Endothelial cell of umbilical vein (primary cell): ENCODE measurements at regions not wholly inside any gene's neighbourhood (a gene's known extent, or its start where the extent isn't known, plus 50 kb on each side); places are given as distances from the start of the nearest gene placed in this dataset.

Experiments used
- BruUV-seq: library from RNA; stranded (reverse); fragments of 400-500 nt; replicated peaks from 2 replicates; lab custom pipeline; 2021; lab: Mats Ljungman, UMichigan
- CTCF ChIA-PET: fragments of 300-600, 350-600 bp; sonication (Branson Sonifier 250); formaldehyde crosslinking; loops from one replicate; lab custom pipeline; 2021; ENCODE audit warnings: antibody characterized with exemption, inconsistent platforms; lab: Charles Lee
- POLR2A ChIA-PET: fragments of 300-600, 350-600 bp; sonication (Branson Sonifier 250); formaldehyde crosslinking; loops from one replicate; lab custom pipeline; 2021; ENCODE audit warnings: antibody characterized with exemption, inconsistent platforms; lab: Charles Lee
- DNase-seq: peaks from one replicate; pipeline ENCODE4 v3.0.0-alpha.2; 2011; ENCODE audit warnings: low read depth, low spot score
- FAIRE-seq: peaks from 2 replicates; lab custom pipeline; 2011; peaks lifted over from hg19 to GRCh38; lab: Jason Lieb, UNC
- H2AFZ ChIP-seq: 2 replicates; pipeline ENCODE4 v1.6.0; 2012; ENCODE audit warnings: low read depth, low read length, control low read depth, inconsistent platforms
- H3K27ac ChIP-seq: 2 replicates; pipeline ENCODE4 v1.5.1; 2011; ENCODE audit warnings: low read depth, mild to moderate bottlenecking, control low read depth, low read length, moderate library complexity; ENCODE audit not compliant: insufficient read depth
- H3K27me3 ChIP-seq, 2 experiments: 2 replicates each; pipeline versions ENCODE4 v1.6.0 to v1.6.1; 2011; ENCODE audit warnings: low read length in 2 of 2, mixed read lengths in 1 of 2; ENCODE audit not compliant: control insufficient read depth in 2 of 2, insufficient read depth in 2 of 2
- H3K36me3 ChIP-seq, 2 experiments: 2 replicates in 1 of 2; 3 replicates in 1 of 2; pipeline ENCODE4 v1.5.1; 2011; ENCODE audit warnings: low read length in 2 of 2, mild to moderate bottlenecking in 1 of 2, moderate library complexity in 1 of 2; ENCODE audit not compliant: control insufficient read depth in 2 of 2, insufficient read depth in 2 of 2; ENCODE audit errors: extremely low read depth in 1 of 2
- H3K4me1 ChIP-seq: 3 replicates; pipeline ENCODE4 v1.5.1; 2011; ENCODE audit warnings: mild to moderate bottlenecking, low read length; ENCODE audit not compliant: control insufficient read depth, insufficient read depth; ENCODE audit errors: extremely low read depth
- H3K4me2 ChIP-seq: 2 replicates; pipeline ENCODE4 v1.6.1; 2011; ENCODE audit warnings: low read length, control low read depth, mixed read lengths; ENCODE audit not compliant: insufficient read depth
- H3K4me3 ChIP-seq, 3 experiments: fragments of 200-600 bp in 1 of 3; sonication (generic), shearing (Covaris generic) in 1 of 3; replicated peaks in 1 of 3; 2 replicates each; pipeline ENCODE4 v1.5.1; 2011 to 2016; ENCODE audit warnings: control low read depth in 3 of 3, low read length in 3 of 3, mild to moderate bottlenecking in 2 of 3, inconsistent platforms in 1 of 3, low read depth in 1 of 3, moderate library complexity in 1 of 3; ENCODE audit not compliant: insufficient read depth in 1 of 3
- H3K79me2 ChIP-seq: 2 replicates; pipeline ENCODE4 v1.6.0; 2012; ENCODE audit warnings: low read length, inconsistent platforms; ENCODE audit not compliant: control insufficient read depth, insufficient read depth
- H3K9ac ChIP-seq: replicated peaks from 2 replicates; pipeline ENCODE3; 2011; ENCODE audit warnings: low read length, control low read depth; ENCODE audit not compliant: insufficient read depth; ENCODE audit errors: extremely low read depth
- H3K9me1 ChIP-seq: replicated peaks from 3 replicates; pipeline ENCODE4 v1.6.0; 2011; ENCODE audit warnings: mild to moderate bottlenecking, low read length; ENCODE audit not compliant: control insufficient read depth, insufficient read depth; ENCODE audit errors: extremely low read depth
- H3K9me3 ChIP-seq: replicated peaks from 2 replicates; pipeline ENCODE4 v1.5.1; 2012; ENCODE audit warnings: low read length, inconsistent platforms; ENCODE audit not compliant: control insufficient read depth, insufficient read depth
- H4K20me1 ChIP-seq: replicated peaks from 2 replicates; pipeline ENCODE3; 2011; ENCODE audit warnings: mild to moderate bottlenecking, low read length; ENCODE audit not compliant: control insufficient read depth, insufficient read depth; ENCODE audit errors: extremely low read depth
- CTCF ChIP-seq, 2 donors: IDR thresholded peaks; 1 replicate in 1 of 2; 2 replicates in 1 of 2; pipeline ENCODE4 v1.5.1; 2011; ENCODE audit warnings: low read length in 2 of 2, mild to moderate bottlenecking in 2 of 2, moderate library complexity in 2 of 2, control low read depth in 1 of 2, inconsistent platforms in 1 of 2, low read depth in 1 of 2; ENCODE audit not compliant: insufficient read depth in 1 of 2; ENCODE audit errors: extremely low read depth in 1 of 2
- EZH2 ChIP-seq: IDR thresholded peaks from 2 replicates; pipeline ENCODE4 v1.6.1; 2012; ENCODE audit warnings: borderline replicate concordance, low read depth, mild to moderate bottlenecking, moderate library complexity, low read length, inconsistent platforms; ENCODE audit not compliant: severe bottlenecking
- FOS ChIP-seq: IDR thresholded peaks from 2 replicates; pipeline ENCODE4 v1.6.1; 2011; ENCODE audit warnings: mild to moderate bottlenecking, low read length, moderate library complexity, borderline replicate concordance; ENCODE audit not compliant: insufficient read depth
- GATA2 ChIP-seq: IDR thresholded peaks from 2 replicates; pipeline ENCODE4 v1.7.0; 2011; ENCODE audit warnings: low read depth, mild to moderate bottlenecking, moderate library complexity, mixed read lengths, low read length; ENCODE audit not compliant: insufficient read length, insufficient read depth
- JUN ChIP-seq: IDR thresholded peaks from 2 replicates; pipeline ENCODE4 v1.6.1; 2011; ENCODE audit warnings: borderline replicate concordance, low read depth; ENCODE audit not compliant: insufficient read length, insufficient read depth
- MAX ChIP-seq: IDR thresholded peaks from 2 replicates; pipeline ENCODE4 v1.6.1; 2011; ENCODE audit not compliant: insufficient read depth, insufficient read length
- MYC ChIP-seq: IDR thresholded peaks from one replicate; pipeline ENCODE4 v1.6.1; 2011; ENCODE audit warnings: mild to moderate bottlenecking, low read depth, low read length
- POLR2A ChIP-seq: IDR thresholded peaks from 2 replicates; pipeline ENCODE4 v1.6.1; 2012; ENCODE audit warnings: low read depth, mild to moderate bottlenecking, control low read depth, low read length
- POLR2AphosphoS5 ChIP-seq: IDR thresholded peaks from 2 replicates; pipeline ENCODE4 v1.6.1; 2012; ENCODE audit warnings: low read depth, mild to moderate bottlenecking, control low read depth, low read length, moderate library complexity; ENCODE audit not compliant: insufficient read depth
- dilution Hi-C: fragments of 300-500 bp; cut with MboI; formaldehyde crosslinking; loops from one replicate; pipeline ENCODE4 v1.15.0; 2019; ENCODE audit warnings: low sequenced_read_pairs; ENCODE audit not compliant: extremely low pct_ligation_motif_present
- intact Hi-C: fragments of 100-400 bp; cut with micrococcal nuclease; formaldehyde crosslinking; loops from one replicate; pipeline ENCODE4 v1.10.0; 2022

GRCh38 chr3:181418233-181418632, 293.5 kb upstream of the SOX2 start:
- TF ChIP-seq MYC (no peak), EZH2 (no peak), CTCF (IDR thresholded peaks at IDR 0.05; ENCODE audit: extremely low read depth in 1 of 2, insufficient read depth in 1 of 2, low read depth in 1 of 2, low read length in 2 of 2) (no peak)
- Histone ChIP-seq H3K9me3 (no peaks in the 10 kb centered on the region), H3K79me2 (no peaks in the 10 kb centered on the region), H3K4me1 (no peaks in the 10 kb centered on the region), H3K4me3 (no peak overlapping the region), H3K27ac (no peak overlapping the region), H3K36me3 (no peaks in the 10 kb centered on the region), H4K20me1 (no peaks in the 10 kb centered on the region), H3K4me2 (no peak overlapping the region), H3K27me3 (no peaks in the 10 kb centered on the region), H3K9me1 (no peaks in the 10 kb centered on the region), H3K9ac (no peak overlapping the region), H2AFZ (no peak overlapping the region)
- DNase-seq (no peak), FAIRE-seq (no peak)
- intact Hi-C loops = loop anchor here (1.0 kb wide), 1 partner anchor 10 kb away; no protein-coding TSS in a partner anchor
- BruUV-seq = no TSS peak
- POLR2A ChIA-PET = no interaction called here
- CTCF ChIA-PET = interaction anchor here (1.6 kb wide), 1 partner anchor 9 kb away, joined by 5 read pairs; no protein-coding TSS in a partner anchor
- dilution Hi-C loops = no loop called here

- Histone ChIP-seq H3K9me3 (no peaks in the 10 kb centered on the region), H3K4me1 (no peaks in the 10 kb centered on the region), H3K4me3 (no peak overlapping the region), H3K9ac (no peak overlapping the region), H4K20me1 (no peaks in the 10 kb centered on the region), H3K4me2 (no peak overlapping the region), H3K27ac (no peak overlapping the region), H3K27me3 (no peaks in the 10 kb centered on the region), H3K9me1 (no peaks in the 10 kb centered on the region), H3K36me3 (no peaks in the 10 kb centered on the region), H3K79me2 (no peaks in the 10 kb centered on the region), H2AFZ (no peak overlapping the region)
- intact Hi-C loops (loop anchor here (1.0 kb wide), 1 partner anchor 9 kb away; no protein-coding TSS in a partner anchor), dilution Hi-C loops (no loop called here)
- no TSS peak for BruUV-seq
- FAIRE-seq (no peak), DNase-seq (no peak)
- ChIA-PET CTCF (interaction anchor here (1.6 kb wide), 1 partner anchor 8 kb away, joined by 5 read pairs; no protein-coding TSS in a partner anchor), POLR2A (no interaction called here)
- TF ChIP-seq FOS (no peak), POLR2AphosphoS5 (no peak), POLR2A (no peak), EZH2 (no peak), MYC (no peak), JUN (no peak), GATA2 (no peak), MAX (no peak), CTCF (IDR thresholded peaks at IDR 0.05; ENCODE audit: extremely low read depth in 1 of 2, insufficient read depth in 1 of 2, low read depth in 1 of 2, low read length in 2 of 2) (no peak)
Observed at GRCh38 chr3:181417748-181418147, 294.0 kb upstream of the SOX2 start.
